ENCODE measurements at regions not wholly inside any gene's neighbourhood (a gene's known extent, or its start where the extent isn't known, plus 50 kb on each side); places are given as distances from the start of the nearest gene placed in this dataset.

DNA sequence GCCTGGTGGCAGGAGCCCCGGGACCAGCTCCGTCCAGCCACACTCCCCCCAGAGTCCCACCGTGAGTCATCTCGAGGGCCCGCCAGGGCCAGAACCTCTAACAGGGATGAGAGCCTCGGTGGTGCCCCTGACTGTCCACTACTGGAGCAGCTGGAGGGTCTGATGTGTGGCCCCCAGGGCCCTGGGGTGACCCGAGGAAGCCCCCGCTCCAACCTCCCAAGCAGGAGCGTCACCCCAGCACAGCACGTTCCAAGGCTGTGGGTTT is 135.9 kb upstream of the NKX1-1 start:
- Histone ChIP-seq H3K4me2 (ENCODE audit: low read length) (peak overlapping the region; percentile 68), H3K79me2 (ENCODE audit: low read length) (no peaks in the 10 kb centered on the region), H3K36me3 (ENCODE audit: low read depth, low read length) (no peaks in the 10 kb centered on the region), H3K4me1 (ENCODE audit: insufficient read depth, low read length) (peaks cover 34% of the 10 kb centered on the region), H3K4me3 (ENCODE audit: low read length) (no peak overlapping the region), H3F3A (ENCODE audit: low read length, unreplicated experiment) (no peaks in the 10 kb centered on the region), H3K27ac (ENCODE audit: low read length) (peak overlapping the region; percentile 16; the same call in 1 of the 2 replicates), H3K9me2 (replicated peaks; ENCODE audit: low read length) (no peaks in the 10 kb centered on the region), H3K9me3 (ENCODE audit: low read length) (no peaks in the 10 kb centered on the region), H3K9ac (ENCODE audit: low read length) (no peak overlapping the region; the same call in 1 of the 2 replicates), H3K27me3 (ENCODE audit: low read length) (no peaks in the 10 kb centered on the region), H2AFZ (ENCODE audit: low read length) (peak overlapping the region; percentile 25; the same call in 1 of the 2 replicates), H4K20me1 (ENCODE audit: low read length) (no peaks in the 10 kb centered on the region)
- DNase-seq (no peak), ATAC-seq (no peak)
- intact Hi-C loops (cut with micrococcal nuclease), result no loop called here
- no TSS peak for BruUV-seq (replicated peaks)
- ChIA-PET POLR2A (ENCODE audit: unreplicated experiment) (interaction anchor here (0.6 kb wide), 1 partner anchor 384 kb away, joined by 13 read pairs; no protein-coding TSS in a partner anchor), CTCF (no interaction called here)
- TF ChIP-seq, protein P1, sequence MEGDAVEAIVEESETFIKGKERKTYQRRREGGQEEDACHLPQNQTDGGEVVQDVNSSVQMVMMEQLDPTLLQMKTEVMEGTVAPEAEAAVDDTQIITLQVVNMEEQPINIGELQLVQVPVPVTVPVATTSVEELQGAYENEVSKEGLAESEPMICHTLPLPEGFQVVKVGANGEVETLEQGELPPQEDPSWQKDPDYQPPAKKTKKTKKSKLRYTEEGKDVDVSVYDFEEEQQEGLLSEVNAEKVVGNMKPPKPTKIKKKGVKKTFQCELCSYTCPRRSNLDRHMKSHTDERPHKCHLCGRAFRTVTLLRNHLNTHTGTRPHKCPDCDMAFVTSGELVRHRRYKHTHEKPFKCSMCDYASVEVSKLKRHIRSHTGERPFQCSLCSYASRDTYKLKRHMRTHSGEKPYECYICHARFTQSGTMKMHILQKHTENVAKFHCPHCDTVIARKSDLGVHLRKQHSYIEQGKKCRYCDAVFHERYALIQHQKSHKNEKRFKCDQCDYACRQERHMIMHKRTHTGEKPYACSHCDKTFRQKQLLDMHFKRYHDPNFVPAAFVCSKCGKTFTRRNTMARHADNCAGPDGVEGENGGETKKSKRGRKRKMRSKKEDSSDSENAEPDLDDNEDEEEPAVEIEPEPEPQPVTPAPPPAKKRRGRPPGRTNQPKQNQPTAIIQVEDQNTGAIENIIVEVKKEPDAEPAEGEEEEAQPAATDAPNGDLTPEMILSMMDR (conservative IDR thresholded peaks at IDR 0.05; ENCODE audit: low read depth, low read length), result no peak
- TF ChIP-seq EZH2 (IDR thresholded peaks at IDR 0.05; ENCODE audit: low read length, unreplicated experiment) (no peak), EZH2phosphoT487 (IDR thresholded peaks at IDR 0.05; ENCODE audit: borderline replicate concordance, low read length) (no peak)

- ChIA-PET POLR2A (ENCODE audit: unreplicated experiment) (no interaction called here), CTCF (no interaction called here)
- DNase-seq (peak; percentile 53), ATAC-seq (peak; percentile 43)
- Histone ChIP-seq H3K9me2 (replicated peaks; ENCODE audit: low read length) (no peaks in the 10 kb centered on the region), H3K79me2 (ENCODE audit: low read length) (no peaks in the 10 kb centered on the region), H3K27ac (ENCODE audit: low read length) (peak overlapping the region; percentile 62), H3K4me2 (ENCODE audit: low read length) (peak overlapping the region; percentile 68), H3K9me3 (ENCODE audit: low read length) (no peaks in the 10 kb centered on the region), H3K9ac (ENCODE audit: low read length) (no peak overlapping the region; the same call in 1 of the 2 replicates), H3F3A (ENCODE audit: low read length, unreplicated experiment) (no peaks in the 10 kb centered on the region), H3K4me1 (ENCODE audit: insufficient read depth, low read length) (peaks cover 34% of the 10 kb centered on the region), H3K27me3 (ENCODE audit: low read length) (no peaks in the 10 kb centered on the region), H3K36me3 (ENCODE audit: low read depth, low read length) (no peaks in the 10 kb centered on the region), H4K20me1 (ENCODE audit: low read length) (no peaks in the 10 kb centered on the region), H2AFZ (ENCODE audit: low read length) (peak overlapping the region; percentile 72), H3K4me3 (ENCODE audit: low read length) (peak overlapping the region; percentile 24; the same call in 1 of the 2 replicates)
- intact Hi-C loops (cut with micrococcal nuclease), result no loop called here
- BruUV-seq (replicated peaks), result no TSS peak
- TF ChIP-seq, protein P1 (conservative IDR thresholded peaks at IDR 0.05; ENCODE audit: low read depth, low read length), result no peak
- TF ChIP-seq EZH2phosphoT487 (IDR thresholded peaks at IDR 0.05; ENCODE audit: borderline replicate concordance, low read length) (no peak), EZH2 (IDR thresholded peaks at IDR 0.05; ENCODE audit: low read length, unreplicated experiment) (no peak)
Measured at GRCh38 chr4:1541449-1542225, 135.4 kb upstream of the NKX1-1 start.

Measured in PC-3 (cell line).